Stimulated activated CD8-positive, alpha-beta memory T cell treated with anti-CD3 and anti-CD28 coated beads, Interleukin-4, amount 100 ng/mL, for 4 hours (primary cell): ENCODE measurements at regions not wholly inside any gene's neighbourhood (a gene's known extent, or its start where the extent isn't known, plus 50 kb on each side); places are given as distances from the start of the nearest gene placed in this dataset.

Source experiments
- DNase-seq, 2 donors: peaks; one replicate each; pipeline ENCODE4 v3.0.0-alpha.2; 2020; ENCODE audit warnings: low read depth in 2 of 2, low spot score in 1 of 2

- no peak for DNase-seq
Measured at GRCh38 chr5:40292006-40292405, 387.7 kb upstream of the PTGER4 start.

DNA sequence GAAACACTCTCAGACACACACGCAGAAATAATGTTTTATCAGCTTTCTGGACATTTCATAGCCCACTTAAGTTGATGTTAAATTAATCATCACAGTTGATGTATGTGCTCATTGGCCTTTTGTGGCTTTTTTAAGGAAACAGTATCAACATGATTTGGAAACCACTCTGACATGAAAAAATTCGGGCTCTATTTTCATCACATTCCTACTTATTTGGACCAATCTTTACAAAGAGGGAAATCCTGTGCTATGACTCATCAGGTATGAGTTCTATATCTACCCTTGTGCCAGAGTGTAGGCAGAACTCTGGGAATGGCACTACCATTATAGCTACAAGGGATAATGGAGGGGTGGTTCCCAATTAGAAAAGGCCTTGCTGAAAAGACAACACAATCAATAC, 388.4 kb upstream of the PTGER4 start:
- no peak for DNase-seq

- no peak for DNase-seq
Measured at GRCh38 chr5:40288800-40289485, 390.8 kb upstream of the PTGER4 start.

DNA sequence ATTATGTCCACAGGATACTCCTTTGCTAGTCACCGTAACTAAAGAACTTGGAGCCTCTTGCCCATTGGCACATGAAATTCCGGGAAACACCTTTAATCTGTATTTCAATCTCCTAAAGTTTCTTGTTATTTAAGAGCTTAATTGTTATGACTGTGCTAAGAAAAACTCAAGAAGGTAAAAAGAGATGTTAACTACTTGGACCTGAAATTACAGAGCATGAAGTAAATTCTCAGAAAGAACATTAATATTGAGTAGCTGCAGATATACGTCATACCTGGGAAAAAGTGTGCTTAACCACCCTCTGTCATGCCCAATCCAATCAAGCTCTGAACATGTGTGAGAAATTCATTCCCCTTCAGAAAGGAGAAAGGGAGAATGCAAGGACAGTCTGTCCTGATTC, 394.9 kb upstream of the PTGER4 start:
- DNase-seq = no peak

- DNase-seq = no peak
Measured at GRCh38 chr5:40278881-40279280, 400.8 kb upstream of the PTGER4 start.

- DNase-seq = no peak
Measured at GRCh38 chr5:40277161-40277906, 402.4 kb upstream of the PTGER4 start.

GRCh38 chr5:40276426-40277102, 403.2 kb upstream of the PTGER4 start:
- no peak for DNase-seq

DNA sequence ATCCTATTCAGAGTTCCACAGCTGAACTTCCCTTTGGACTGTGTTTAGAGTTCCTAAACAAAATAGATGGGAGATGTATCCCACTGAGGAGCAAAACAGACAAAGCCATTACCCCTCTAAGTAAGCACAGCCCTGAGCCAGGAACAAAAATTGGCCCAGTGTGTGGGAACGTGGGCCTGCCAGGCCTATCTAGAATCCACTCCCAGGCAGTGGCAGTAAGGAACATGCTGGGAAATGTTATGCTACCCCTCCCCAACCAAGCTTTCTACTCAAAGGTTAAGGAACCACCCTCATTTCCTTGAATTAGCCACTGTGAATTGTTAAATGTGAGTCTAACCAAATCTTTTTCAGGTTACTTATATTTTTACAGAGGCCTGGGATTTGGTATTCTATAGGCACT, 405.1 kb upstream of the PTGER4 start:
- no peak for DNase-seq

DNA sequence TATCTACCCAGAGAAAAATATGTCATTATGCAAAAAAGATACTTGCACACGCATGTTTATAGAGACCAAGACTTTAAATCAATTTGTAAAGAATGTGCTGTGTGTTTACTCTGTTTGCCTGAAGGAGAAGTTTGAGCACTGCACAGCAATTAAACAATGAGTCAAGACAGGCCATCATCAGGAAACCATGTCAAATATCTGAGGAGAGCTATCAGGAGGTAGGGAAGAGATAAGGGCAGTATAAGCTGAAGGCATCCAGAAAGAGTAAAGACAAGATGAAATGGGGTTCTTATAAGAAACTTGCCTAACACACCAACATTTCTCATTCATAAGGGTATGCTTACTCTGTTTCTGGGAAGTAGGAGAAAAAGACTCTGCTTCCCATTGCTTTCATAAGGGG, 405.8 kb upstream of the PTGER4 start:
- DNase-seq = no peak

DNA sequence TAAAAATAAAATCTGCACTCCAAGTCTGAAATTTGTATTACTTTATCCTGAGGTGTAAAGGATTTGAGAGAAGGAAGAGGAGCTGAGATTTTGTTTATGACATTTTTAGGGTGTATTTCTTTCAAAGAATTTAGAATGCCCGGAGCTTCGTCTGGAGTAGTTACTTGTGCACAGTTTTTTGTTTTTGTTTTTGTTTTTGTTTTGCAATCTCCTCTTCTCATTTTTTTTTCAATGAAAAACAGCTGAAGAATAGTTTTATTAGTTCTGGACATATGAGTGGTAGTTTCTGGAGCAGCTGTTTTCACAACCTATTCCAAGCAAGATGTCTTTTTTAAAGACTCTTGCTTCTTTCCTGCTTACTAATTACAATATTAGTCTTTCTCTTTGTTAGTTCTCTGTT, 408.2 kb upstream of the PTGER4 start:
- DNase-seq = no peak

DNA sequence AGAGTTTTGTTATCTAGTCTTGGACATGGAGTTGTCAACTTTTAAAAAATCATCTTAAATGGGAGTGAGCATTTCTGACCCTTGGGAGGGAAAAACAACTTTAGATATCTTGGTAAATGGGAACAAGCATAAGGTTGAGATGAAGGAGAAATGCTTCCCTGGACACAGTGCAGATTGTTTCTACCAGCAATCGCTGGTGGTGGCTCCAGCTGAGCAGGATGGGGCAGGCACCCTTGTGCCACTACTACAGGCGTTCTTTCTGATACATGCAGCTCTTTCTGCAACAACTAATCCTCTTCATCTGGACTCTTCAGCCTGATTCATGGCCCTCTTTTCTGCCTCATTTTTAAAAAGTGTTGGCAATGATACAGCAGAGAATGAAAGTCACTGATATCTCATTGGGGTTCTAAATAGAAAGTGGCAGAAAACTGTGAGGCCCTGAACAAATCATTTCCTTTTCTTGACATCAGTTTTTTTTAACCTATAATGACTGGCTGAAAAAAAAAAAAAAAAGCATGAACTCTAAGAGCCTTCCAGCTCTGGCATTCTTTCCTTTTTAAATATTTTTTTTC, 409.4 kb upstream of the PTGER4 start:
- DNase-seq = no peak

GRCh38 chr5:40268088-40268487, 411.6 kb upstream of the PTGER4 start:
- no peak for DNase-seq

- DNase-seq = no peak
Measured at GRCh38 chr5:40266952-40267351, 412.8 kb upstream of the PTGER4 start.

DNA sequence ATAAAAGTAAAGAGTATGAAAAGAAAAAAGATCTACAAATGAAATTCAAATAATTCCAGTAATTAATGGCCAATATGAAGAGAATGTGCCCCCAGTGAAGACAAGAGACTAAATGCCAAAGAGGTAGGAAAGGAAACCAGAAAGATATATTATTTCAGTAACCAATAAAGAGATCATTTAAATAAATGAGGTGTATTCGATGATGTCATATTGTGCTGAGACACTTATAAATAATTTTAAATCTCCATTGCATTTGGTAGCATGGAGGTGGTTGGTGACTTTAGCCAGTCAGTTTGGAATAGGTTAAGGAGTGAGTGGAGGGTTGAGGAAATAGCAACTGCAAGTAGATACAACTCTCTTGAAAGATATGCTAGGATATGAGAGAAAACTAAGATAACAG, 417.7 kb upstream of the PTGER4 start:
- DNase-seq = no peak

GRCh38 chr5:40260361-40260760, 419.4 kb upstream of the PTGER4 start:
- no peak for DNase-seq

DNA sequence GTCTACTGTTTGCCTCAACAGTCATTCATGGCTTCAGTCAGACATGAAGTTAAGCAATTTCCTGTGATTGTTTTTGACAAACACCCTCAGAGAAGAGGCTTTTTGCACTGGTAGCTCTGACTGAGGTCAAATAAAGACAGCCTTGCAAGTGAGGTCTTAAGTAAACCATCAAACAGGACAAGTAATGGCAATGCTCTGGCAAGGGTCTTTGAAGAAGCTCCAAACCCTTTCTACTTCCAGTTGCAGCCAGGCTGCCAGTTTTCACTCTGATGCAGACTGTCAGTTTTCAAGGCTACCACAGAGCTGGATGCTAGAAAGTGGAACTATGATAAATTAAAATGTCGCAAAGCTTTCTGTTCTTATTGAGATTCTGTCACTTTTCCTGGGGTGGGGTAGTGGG, 421.5 kb upstream of the PTGER4 start:
- DNase-seq = no peak

GRCh38 chr5:40240671-40241070, 439.0 kb upstream of the PTGER4 start:
- no peak for DNase-seq

- no peak for DNase-seq
Measured at GRCh38 chr5:40240111-40240510, 439.6 kb upstream of the PTGER4 start.

- DNase-seq = no peak
Measured at GRCh38 chr5:40238066-40238745, 441.5 kb upstream of the PTGER4 start.

- no peak for DNase-seq
Measured at GRCh38 chr5:40235471-40236400, 444.0 kb upstream of the PTGER4 start.
